ENCODE measurements at regions not wholly inside any gene's neighbourhood (a gene's known extent, or its start where the extent isn't known, plus 50 kb on each side); places are given as distances from the start of the nearest gene placed in this dataset.
"Not testable (repeated sequence)": the region's sequence is repeated elsewhere in the genome, so short reads cannot be mapped to it uniquely, and the experiment has no call there.

- no peak for FAIRE-seq
Measured at GRCh38 chr13:80168089-80168850, 172.7 kb downstream of the SPRY2 start.

GRCh38 chr13:80166352-80166751, 174.6 kb downstream of the SPRY2 start:
- FAIRE-seq = no peak

DNA sequence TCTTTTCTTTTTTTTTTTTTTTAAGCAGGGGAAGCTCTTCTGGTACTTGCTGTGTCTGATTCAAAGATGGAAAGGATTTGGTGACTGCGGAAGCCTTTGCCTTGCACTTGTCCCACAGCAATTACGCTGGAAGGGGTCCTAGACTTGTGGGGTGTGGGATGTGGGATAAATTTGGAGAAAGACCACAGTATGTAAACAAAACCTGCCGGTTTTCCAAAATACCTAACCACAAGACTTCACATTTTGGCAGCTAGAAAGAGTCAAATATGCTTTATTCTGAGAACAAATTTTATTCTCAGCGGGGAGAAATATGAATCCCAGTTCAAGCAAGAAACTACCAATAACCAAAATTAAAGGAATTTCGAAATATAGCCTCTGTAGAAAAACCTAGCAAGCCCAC, 176.5 kb downstream of the SPRY2 start:
- no peak for FAIRE-seq

GRCh38 chr13:80161896-80162295, 179.0 kb downstream of the SPRY2 start:
- FAIRE-seq = no peak

DNA sequence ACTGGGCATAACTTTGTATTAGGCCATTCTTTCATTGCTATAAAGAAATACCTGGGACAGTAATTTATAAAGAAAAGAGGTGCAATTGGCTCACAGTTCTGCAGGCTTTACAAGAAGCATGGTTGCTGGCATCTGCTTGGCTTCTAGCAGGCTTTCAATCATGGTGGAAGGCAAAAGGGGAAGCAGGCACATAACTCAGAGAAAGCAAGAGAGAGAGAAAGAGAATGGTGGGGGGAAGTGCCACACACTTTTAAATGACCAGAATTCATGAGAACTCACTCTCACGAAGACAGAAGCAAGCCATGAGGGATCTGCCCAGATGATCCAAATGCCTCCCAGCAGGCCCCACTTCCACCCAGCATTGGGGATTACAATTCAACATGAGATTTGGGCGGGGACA, 179.7 kb downstream of the SPRY2 start:
- FAIRE-seq = no peak

DNA sequence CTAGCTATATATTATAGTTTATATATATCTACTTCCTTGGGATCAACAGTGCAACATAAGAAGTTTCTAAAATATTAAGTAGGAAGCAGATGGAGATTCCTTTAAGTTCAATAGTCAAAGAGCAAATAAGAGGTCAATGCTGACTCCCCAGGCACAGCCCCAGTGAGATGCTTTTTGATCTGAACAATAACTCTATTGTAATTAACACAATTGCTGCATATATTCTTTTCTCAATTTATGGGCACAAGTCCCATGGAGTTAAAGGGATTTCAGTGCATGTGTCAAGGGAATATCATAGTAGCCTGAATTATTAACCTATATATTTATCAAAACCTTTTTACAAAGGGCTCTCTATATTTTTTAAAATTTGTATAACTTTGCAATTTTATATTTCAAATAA, 180.8 kb downstream of the SPRY2 start:
- no peak for FAIRE-seq

- FAIRE-seq = no peak
Measured at GRCh38 chr13:80157261-80157932, 183.5 kb downstream of the SPRY2 start.

DNA sequence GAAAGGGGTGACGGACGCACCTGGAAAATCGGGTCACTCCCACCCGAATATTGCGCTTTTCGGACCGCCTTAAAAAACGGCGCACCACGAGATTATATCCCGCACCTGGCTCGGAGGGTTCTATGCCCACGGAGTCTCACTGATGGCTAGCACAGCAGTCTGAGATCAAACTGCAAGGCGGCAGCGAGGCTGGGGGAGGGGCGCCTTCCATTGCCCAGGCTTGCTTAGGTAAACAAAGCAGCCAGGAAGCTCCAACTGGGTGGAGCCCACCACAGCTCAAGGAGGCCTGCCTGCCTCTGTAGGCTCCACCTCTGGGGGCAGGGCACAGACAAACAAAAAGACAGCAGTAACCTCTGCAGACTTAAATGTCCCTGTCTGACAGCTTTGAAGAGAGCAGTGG, 188.8 kb downstream of the SPRY2 start:
- not testable (repeated sequence) for FAIRE-seq

DNA sequence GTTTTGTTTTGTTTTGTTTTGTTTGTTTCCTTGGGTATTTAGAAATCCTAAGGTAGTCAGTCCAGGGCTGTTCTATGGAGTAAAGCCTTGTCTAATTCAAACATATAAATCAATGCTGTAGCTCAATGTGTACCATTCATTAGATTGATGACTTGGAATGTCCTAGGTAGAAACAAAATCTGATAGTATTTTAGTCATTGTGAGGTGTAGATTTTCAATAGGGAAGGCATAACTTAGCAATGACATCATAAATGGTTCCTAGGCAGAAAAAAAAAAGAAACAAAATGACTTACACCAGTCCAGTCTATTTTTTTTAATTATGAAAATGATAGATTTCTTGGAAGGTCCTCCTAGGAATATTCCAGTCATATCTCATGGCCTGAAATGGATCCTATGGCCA, 189.9 kb downstream of the SPRY2 start:
- no peak for FAIRE-seq

GRCh38 chr13:80149736-80150135, 191.2 kb downstream of the SPRY2 start:
- FAIRE-seq = no peak

GRCh38 chr13:80145171-80145690, 195.7 kb downstream of the SPRY2 start:
- no peak for FAIRE-seq

GRCh38 chr13:80144493-80144892, 196.4 kb downstream of the SPRY2 start:
- FAIRE-seq = no peak

DNA sequence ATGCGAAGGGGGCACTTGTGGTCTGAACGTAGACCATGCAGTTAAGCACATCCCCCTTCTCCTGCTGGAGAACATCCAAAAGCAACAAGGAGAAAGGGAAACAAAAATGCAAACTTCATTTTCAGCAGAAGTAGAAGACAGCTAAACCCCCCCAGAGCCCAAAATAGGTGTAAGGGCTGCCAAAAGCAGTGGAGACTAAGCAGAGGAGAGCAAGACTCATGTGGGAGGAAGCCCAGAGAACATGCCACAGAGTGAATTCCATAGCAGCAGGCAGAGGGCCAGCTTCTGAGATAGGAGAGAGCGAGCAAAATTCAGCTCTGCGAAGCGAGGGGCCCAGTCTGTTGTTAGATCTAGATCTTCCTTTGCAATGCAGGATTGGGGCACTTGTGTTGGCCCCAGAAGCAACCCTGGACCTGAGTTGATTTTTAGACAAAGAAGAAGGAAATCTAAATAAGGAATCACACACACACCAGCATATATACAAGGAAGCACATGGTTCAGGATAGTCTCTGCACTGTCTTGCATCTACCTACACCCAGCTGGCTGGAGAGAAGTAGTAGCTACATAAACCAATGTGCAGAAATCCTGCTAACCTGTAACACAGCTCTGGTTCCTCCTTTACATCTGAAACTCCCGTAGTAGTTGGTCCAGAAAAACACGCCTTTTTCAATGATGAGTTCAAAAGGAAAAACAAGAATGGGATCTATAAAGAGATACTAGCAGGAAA, 199.6 kb downstream of the SPRY2 start:
- no peak for FAIRE-seq

DNA sequence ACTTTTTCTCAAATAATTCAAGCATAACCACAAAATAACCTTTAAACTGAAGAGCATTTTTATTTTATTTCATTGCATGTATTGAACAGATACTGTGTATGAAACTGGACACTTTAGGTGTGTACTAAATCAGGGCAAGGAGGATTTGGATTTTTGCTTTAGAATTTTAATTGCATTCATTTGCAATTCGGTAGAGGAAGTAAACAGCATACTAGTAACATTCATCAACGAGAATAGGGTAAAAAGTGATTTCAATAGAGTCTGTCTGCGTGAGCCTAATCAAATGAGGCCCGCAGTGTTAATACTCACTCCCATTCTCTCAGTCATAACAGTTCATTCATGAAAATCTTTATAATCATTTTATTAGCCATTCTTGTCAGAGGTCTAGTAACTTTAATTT, 200.2 kb downstream of the SPRY2 start:
- no peak for FAIRE-seq

- FAIRE-seq = no peak
Measured at GRCh38 chr13:80139196-80139595, 201.7 kb downstream of the SPRY2 start.

DNA sequence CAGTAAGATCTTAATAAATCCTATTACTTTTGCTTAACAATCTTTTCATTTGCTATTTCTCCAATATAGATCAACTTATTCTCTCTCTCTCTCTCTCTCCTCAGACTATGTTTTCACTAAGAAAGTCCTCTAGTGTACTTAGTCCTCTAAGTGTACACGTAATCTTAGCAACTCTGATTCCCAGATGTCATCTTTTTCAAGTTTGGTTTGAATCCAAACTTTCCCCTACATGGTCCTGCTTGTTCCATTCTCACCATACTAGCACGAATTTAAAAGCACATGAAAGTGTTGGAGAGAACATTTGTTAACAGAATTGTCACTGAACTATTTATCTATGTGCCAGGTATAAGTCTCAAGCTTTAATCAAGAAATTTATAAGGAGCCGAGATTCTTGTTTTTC, 202.9 kb downstream of the SPRY2 start:
- no peak for FAIRE-seq

GRCh38 chr13:80134346-80134745, 206.6 kb downstream of the SPRY2 start:
- peak; percentile 17 for FAIRE-seq

DNA sequence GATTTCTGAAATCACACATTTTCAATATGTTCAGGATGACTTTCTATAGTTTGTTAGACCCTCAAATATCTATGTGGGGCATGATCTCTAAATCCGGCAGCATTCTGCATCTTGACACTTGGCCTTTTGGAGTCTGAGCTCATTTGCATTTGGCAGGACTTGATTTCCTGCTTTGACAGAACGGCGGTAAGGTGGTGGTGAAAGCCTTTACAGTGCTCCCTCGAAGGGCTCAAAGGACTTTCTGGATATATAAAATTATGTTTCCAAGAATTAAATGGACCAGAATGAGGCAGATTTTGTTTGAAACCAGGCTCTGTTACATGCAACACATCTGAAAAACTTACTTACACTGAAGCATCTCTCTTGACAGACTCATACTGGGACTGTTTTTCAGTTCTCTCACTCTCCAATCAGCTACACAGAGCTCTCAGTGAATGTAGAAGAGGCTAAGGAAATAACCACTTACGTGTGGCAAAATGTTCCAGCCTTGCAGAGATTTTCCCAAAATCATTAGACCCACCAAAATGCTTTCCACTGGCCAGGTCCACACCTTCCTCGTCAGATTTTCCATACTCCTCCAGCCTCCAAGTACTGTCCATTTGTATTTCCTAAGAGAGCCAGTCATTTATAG, 207.2 kb downstream of the SPRY2 start:
- no peak for FAIRE-seq

DNA sequence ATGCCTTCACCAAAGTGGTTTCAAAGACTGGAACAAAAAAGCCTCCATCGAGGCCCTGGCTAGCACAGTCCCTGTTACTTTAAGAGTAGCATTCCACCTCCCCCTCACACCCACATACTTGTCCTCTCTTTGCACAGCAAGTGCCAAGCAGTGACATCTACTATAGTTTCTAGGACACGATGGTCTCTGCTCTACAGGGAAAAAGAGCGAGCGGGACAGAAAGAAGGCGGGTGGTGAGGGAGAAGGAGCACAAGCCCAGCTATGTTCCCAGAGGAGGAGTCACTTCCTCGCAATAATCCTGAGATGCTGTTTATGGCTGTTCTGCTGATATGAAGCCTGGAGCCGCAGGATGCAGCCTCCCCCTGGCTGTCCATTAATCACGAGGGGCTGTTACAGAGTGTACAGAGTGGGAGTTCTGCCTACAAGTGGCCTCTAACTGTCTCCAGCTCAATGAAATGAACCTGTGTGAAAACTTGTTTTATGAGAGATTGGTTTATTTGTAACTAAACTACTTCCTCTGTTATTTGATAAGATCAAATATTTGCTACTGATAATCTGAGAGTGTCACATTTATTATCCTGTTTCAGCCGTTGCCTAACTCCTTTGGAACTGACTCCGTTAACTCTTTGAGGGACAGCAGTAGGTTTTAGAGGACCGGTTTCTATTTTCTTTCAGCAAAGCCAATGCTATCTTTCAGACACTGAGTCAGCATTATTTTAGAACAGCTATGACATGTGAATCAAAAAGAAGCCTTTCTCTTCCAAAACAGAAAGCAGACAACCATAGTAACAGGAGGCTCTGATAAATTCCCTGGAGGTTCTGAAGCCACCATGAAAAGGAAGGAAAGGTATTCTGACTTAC, 208.0 kb downstream of the SPRY2 start:
- peak; percentile 99 for FAIRE-seq

DNA sequence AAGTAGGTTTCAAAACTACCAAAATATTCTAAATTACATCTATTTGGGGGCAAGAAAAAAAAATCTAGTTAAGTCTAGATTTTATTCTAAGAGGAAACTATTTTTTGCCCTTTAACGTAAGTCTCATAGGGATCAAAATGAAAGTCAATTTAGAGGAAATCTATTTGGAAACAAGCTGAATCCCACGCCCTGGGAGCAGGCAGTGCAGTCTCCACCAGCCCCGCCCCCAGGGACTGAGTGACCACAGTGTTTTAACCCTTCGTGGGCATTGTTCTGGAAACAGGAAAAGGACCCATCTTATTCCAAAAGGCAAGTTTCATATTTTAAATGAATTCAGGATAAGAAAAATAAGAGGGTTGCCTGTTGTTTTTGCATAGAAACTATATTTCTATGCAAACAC, 209.7 kb downstream of the SPRY2 start:
- FAIRE-seq = peak; percentile 96

DNA sequence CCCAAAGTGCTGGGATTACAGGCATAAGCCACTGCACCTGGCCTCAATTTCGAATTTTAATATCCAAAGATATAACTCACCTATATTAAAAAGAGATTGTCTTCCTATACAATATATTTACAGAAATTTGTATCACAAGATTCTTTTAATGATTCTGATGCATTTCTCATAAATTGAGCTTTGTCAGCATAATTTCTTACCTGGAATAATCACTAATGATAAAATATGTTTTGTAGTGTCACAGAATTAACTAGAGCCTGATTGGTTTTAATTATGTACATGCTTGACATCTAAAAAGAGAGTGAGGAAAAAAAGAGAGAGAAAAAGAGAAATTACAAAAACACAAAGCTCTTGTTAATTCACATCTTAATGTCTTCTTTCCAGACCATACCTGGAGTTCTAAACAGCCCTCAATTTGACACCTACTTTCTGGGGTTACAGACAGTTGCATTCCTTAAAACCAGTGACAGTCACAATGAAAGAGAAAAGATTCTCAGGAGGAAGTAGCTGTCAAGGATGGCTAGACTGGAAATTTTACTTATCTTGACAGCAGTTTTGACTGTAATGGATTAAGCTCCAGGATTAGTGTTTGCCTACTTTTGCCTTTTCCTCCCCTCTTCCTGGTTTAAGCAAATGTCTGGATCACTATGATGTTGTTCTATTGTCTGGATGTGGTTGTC, 214.4 kb downstream of the SPRY2 start:
- FAIRE-seq = no peak

DNA sequence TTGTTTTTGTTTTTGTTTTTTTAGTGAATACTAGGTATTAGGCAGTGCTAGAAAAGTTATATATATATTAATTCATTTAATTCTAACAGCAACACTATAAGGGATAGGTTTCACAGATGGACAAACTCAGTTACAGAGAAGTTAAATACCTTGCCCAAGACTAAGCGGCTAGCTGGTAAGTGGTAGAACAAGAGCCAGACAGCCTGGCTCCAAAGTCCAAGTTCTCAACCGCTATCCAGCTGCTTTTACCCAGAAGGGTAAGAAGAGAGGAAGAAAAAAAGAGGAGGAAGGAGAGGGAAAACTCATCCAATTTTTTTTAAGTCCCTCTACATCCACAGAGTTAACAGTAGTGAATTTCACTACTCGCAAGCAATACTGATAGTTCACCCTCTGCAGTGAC, 217.0 kb downstream of the SPRY2 start:
- no peak for FAIRE-seq

Measured in TTC549 (cell line).